Hepatocyte (in vitro differentiated cells): ENCODE measurements at regions not wholly inside any gene's neighbourhood (a gene's known extent, or its start where the extent isn't known, plus 50 kb on each side); places are given as distances from the start of the nearest gene placed in this dataset.
"Not testable (repeated sequence)": the region's sequence is repeated elsewhere in the genome, so short reads cannot be mapped to it uniquely, and the experiment has no call there.

Experiments used
- DNase-seq: peaks from one replicate; pipeline ENCODE4 v3.0.0-alpha.2; 2016; ENCODE audit warnings: low spot score
- H2AFZ ChIP-seq: fragments of 200-600 bp; sonication (generic); 2 replicates; pipeline ENCODE4 v1.6.0; 2016; ENCODE audit warnings: antibody characterized with exemption, mild to moderate bottlenecking
- H3K27ac ChIP-seq: fragments of 200-600 bp; sonication (generic); 2 replicates; pipeline ENCODE4 v1.5.1; 2016; ENCODE audit warnings: mild to moderate bottlenecking
- H3K27me3 ChIP-seq: fragments of 200-600 bp; sonication (generic); 2 replicates; pipeline ENCODE4 v1.6.1; 2016
- H3K36me3 ChIP-seq: fragments of 200-600 bp; sonication (generic); replicated peaks from 2 replicates; pipeline ENCODE4 v1.5.1; 2016; ENCODE audit warnings: low read depth; ENCODE audit not compliant: insufficient read depth
- H3K4me1 ChIP-seq: fragments of 200-600 bp; sonication (generic); 2 replicates; pipeline ENCODE4 v1.5.1; 2016; ENCODE audit warnings: mild to moderate bottlenecking, moderate library complexity; ENCODE audit not compliant: insufficient read depth
- H3K4me2 ChIP-seq: fragments of 200-600 bp; sonication (generic); 2 replicates; pipeline ENCODE4 v1.6.0; 2016
- H3K4me3 ChIP-seq: fragments of 200-600 bp; sonication (generic); 2 replicates; pipeline ENCODE4 v1.5.1; 2016; ENCODE audit warnings: mild to moderate bottlenecking
- H3K79me2 ChIP-seq: fragments of 200-600 bp; sonication (generic); 2 replicates; pipeline ENCODE4 v1.6.0; 2017; ENCODE audit warnings: mild to moderate bottlenecking
- H3K9me2 ChIP-seq: fragments of 200-600 bp; sonication (generic); replicated peaks from 2 replicates; pipeline ENCODE4 v1.6.0; 2017; ENCODE audit warnings: mild to moderate bottlenecking; ENCODE audit not compliant: insufficient read depth
- H3K9me3 ChIP-seq: fragments of 200-600 bp; sonication (generic); 2 replicates; pipeline ENCODE4 v1.5.1; 2016; ENCODE audit warnings: low read depth, mild to moderate bottlenecking
- H4K20me1 ChIP-seq: fragments of 200-600 bp; sonication (generic); 2 replicates; pipeline ENCODE4 v1.6.0; 2016; ENCODE audit warnings: mild to moderate bottlenecking; ENCODE audit not compliant: insufficient read depth, poor library complexity, severe bottlenecking
- EZH2 ChIP-seq: fragments of 200-600 bp; sonication (generic); IDR thresholded peaks from 2 replicates; pipeline ENCODE4 v1.6.1; 2016; ENCODE audit warnings: antibody characterized with exemption, mild to moderate bottlenecking, borderline replicate concordance
- EZH2phosphoT487 ChIP-seq: fragments of 200-600 bp; sonication (generic); IDR thresholded peaks from one replicate; pipeline ENCODE4 v1.6.1; 2018; ENCODE audit warnings: antibody characterized with exemption, mild to moderate bottlenecking, low read depth, moderate library complexity; ENCODE audit not compliant: unreplicated experiment, severe bottlenecking
- WGBS: methylation state at CpG from one replicate; pipeline ENCODE4 v1.1.6; 2016; ENCODE audit warnings: low lambda C conversion rate; ENCODE audit errors: missing lambda C conversion rate; 5-methylcytosine and 5-hydroxymethylcytosine counted together
- TF ChIP-seq, protein P1 (sequence below): fragments of 200-600 bp; sonication (generic); IDR thresholded peaks from 2 replicates; pipeline ENCODE4 v1.5.1; 2016; ENCODE audit warnings: antibody characterized with exemption, mild to moderate bottlenecking; ENCODE audit not compliant: poor library complexity

DNA sequence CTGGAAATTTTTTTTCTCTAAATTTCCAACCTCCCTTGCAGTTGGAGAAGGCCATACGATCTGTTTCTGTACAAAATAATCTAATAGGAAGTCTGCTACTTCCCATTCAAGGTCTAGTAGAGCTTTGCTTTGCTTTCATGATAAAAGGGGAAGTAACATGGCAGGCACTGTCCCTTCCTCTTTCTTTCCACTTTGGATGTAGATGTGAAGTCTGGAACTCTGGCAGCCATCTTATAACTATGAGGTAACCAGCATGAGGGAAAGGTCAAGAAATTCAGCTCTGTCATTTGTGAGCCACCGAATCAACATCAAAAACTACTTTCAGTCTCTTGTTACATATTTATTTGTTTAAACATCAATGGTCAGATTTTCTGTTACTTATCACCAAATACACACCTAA, 156.3 kb downstream of the MTHFS start:
- Histone ChIP-seq H3K9me2 (no peaks in the 10 kb centered on the region), H4K20me1 (no peaks in the 10 kb centered on the region), H3K4me2 (no peak overlapping the region), H2AFZ (no peak overlapping the region), H3K36me3 (no peaks in the 10 kb centered on the region), H3K27ac (no peak overlapping the region), H3K79me2 (no peaks in the 10 kb centered on the region), H3K9me3 (no peaks in the 10 kb centered on the region), H3K27me3 (no peaks in the 10 kb centered on the region), H3K4me1 (peaks cover 9% of the 10 kb centered on the region), H3K4me3 (no peak overlapping the region)
- no peak for DNase-seq
- TF ChIP-seq, protein P1, sequence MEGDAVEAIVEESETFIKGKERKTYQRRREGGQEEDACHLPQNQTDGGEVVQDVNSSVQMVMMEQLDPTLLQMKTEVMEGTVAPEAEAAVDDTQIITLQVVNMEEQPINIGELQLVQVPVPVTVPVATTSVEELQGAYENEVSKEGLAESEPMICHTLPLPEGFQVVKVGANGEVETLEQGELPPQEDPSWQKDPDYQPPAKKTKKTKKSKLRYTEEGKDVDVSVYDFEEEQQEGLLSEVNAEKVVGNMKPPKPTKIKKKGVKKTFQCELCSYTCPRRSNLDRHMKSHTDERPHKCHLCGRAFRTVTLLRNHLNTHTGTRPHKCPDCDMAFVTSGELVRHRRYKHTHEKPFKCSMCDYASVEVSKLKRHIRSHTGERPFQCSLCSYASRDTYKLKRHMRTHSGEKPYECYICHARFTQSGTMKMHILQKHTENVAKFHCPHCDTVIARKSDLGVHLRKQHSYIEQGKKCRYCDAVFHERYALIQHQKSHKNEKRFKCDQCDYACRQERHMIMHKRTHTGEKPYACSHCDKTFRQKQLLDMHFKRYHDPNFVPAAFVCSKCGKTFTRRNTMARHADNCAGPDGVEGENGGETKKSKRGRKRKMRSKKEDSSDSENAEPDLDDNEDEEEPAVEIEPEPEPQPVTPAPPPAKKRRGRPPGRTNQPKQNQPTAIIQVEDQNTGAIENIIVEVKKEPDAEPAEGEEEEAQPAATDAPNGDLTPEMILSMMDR = no peak
- TF ChIP-seq EZH2phosphoT487 (no peak), EZH2 (no peak)
- 89% methylated on average over 2 of the region's 2 CpGs for WGBS

DNA sequence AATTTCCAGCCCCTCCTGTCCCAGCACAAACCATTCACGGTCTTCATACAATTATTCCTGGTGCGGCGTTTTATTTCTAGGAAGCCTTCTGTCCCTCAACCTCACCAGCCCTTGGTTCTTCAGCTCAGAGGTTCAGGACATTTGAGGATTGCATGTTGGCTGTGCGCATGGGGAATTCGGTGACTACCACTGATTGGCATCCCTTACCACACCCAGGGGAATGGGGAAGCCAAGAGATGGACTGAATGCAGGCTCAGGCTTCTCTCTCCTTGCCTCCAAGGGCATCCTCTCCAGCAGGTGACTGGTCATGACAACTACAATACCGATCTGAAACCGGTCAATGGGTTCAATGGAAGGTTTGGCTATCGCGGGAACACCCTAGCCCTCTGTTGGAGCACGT, 153.8 kb downstream of the MTHFS start:
- Histone ChIP-seq H2AFZ (no peak overlapping the region), H3K79me2 (no peaks in the 10 kb centered on the region), H3K27ac (no peak overlapping the region), H3K4me3 (no peak overlapping the region), H4K20me1 (no peaks in the 10 kb centered on the region), H3K4me1 (no peaks in the 10 kb centered on the region), H3K27me3 (no peaks in the 10 kb centered on the region), H3K36me3 (no peaks in the 10 kb centered on the region), H3K9me2 (no peaks in the 10 kb centered on the region), H3K4me2 (no peak overlapping the region), H3K9me3 (no peaks in the 10 kb centered on the region)
- no peak for TF ChIP-seq EZH2
- TF ChIP-seq, protein P1 = no peak
- no peak for TF ChIP-seq EZH2phosphoT487
- WGBS = 95% methylated on average over 10 of the region's 10 CpGs
- DNase-seq = no peak

DNA sequence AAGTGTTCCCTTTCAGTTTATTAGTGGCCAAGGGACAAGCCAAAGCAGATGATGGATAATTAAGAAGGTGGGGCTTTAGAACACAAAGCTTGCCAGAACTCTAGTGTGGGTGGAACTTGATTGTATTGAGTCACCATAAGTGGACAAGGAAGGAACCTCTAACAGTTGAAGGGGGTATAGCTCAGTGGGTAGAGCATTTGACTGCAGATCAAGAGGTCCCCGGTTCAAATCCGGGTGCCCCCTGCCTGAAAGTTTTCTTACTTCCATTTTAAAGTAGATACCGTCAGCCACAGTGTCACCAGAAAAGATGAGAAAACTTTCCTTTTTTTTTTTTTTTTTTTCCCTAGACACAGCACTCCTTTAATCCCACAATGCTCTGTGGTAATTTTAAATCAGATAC, 152.3 kb downstream of the MTHFS start:
- not testable (repeated sequence) for H3K79me2 ChIP-seq, H3K9me2 ChIP-seq, H3K4me1 ChIP-seq, H3K9me3 ChIP-seq, H3K4me2 ChIP-seq, DNase-seq, H3K27ac ChIP-seq, H3K27me3 ChIP-seq, H3K36me3 ChIP-seq, H2AFZ ChIP-seq, H4K20me1 ChIP-seq, H3K4me3 ChIP-seq
- 72% methylated on average over 3 of the region's 3 CpGs for WGBS

DNA sequence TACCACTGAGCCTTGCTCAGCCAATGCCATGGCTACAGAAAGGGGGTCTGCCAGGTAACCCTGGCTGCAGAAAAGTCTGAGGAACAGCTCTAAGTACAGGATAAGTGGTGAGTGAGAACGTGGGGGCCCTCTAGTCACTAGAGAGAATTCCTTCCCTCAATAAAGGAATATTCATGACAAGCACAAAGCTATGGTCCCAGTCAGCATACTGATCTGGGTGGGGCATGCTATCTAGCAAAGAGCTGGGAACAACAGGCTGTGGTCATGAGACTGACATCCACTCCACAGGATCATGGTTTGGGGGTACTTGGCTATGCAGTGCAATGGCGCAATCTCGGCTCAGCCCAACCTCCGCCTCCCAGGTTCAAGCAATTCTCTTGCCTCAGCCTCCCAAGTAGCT, 140.4 kb downstream of the MTHFS start:
- no peaks in the 10 kb centered on the region for H3K4me1 ChIP-seq
- no peaks in the 10 kb centered on the region for H3K9me2 ChIP-seq
- no peak overlapping the region for H2AFZ ChIP-seq
- H4K20me1 ChIP-seq = no peaks in the 10 kb centered on the region
- TF ChIP-seq EZH2phosphoT487 = no peak
- TF ChIP-seq, protein P1 = no peak
- no peak for TF ChIP-seq EZH2
- H3K27me3 ChIP-seq = no peaks in the 10 kb centered on the region
- 94% methylated on average over 4 of the region's 4 CpGs for WGBS
- H3K36me3 ChIP-seq = no peaks in the 10 kb centered on the region
- no peak for DNase-seq
- no peak overlapping the region for H3K27ac ChIP-seq
- H3K4me3 ChIP-seq = no peak overlapping the region
- no peaks in the 10 kb centered on the region for H3K79me2 ChIP-seq
- no peaks in the 10 kb centered on the region for H3K9me3 ChIP-seq
- no peak overlapping the region for H3K4me2 ChIP-seq
